ENCODE measurements at regions not wholly inside any gene's neighbourhood (a gene's known extent, or its start where the extent isn't known, plus 50 kb on each side); places are given as distances from the start of the nearest gene placed in this dataset.
"Not testable (repeated sequence)": the region's sequence is repeated elsewhere in the genome, so short reads cannot be mapped to it uniquely, and the experiment has no call there.

GRCh38 chr4:183044924-183045640, 54.0 kb upstream of the WWC2 start:
- DNase-seq; in situ Hi-C loops (cut with MboI; ENCODE audit: low pct_unique_long_range_greater_than_20kb, low sequenced_read_pairs): not testable (repeated sequence)

- no peak for DNase-seq
- in situ Hi-C loops (cut with MboI; ENCODE audit: low pct_unique_long_range_greater_than_20kb, low sequenced_read_pairs), result no loop called here
Measured at GRCh38 chr4:183038436-183038835, 60.6 kb upstream of the WWC2 start.

- DNase-seq, result no peak
- in situ Hi-C loops (cut with MboI; ENCODE audit: low pct_unique_long_range_greater_than_20kb, low sequenced_read_pairs), result no loop called here
Measured at GRCh38 chr4:183035726-183036415, 63.2 kb upstream of the WWC2 start.

GRCh38 chr4:183035256-183035655, 63.8 kb upstream of the WWC2 start:
- no peak for DNase-seq
- in situ Hi-C loops (cut with MboI; ENCODE audit: low pct_unique_long_range_greater_than_20kb, low sequenced_read_pairs), result no loop called here

GRCh38 chr4:183030823-183031222, 68.2 kb upstream of the WWC2 start:
- DNase-seq, result no peak
- in situ Hi-C loops (cut with MboI; ENCODE audit: low pct_unique_long_range_greater_than_20kb, low sequenced_read_pairs), result no loop called here

GRCh38 chr4:183030309-183030708, 68.7 kb upstream of the WWC2 start:
- DNase-seq, result no peak
- in situ Hi-C loops (cut with MboI; ENCODE audit: low pct_unique_long_range_greater_than_20kb, low sequenced_read_pairs), result no loop called here

GRCh38 chr4:183029365-183029764, 69.7 kb upstream of the WWC2 start:
- in situ Hi-C loops (cut with MboI; ENCODE audit: low pct_unique_long_range_greater_than_20kb, low sequenced_read_pairs), result no loop called here
- DNase-seq, result no peak

- DNase-seq, result no peak
- in situ Hi-C loops (cut with MboI; ENCODE audit: low pct_unique_long_range_greater_than_20kb, low sequenced_read_pairs), result no loop called here
Measured at GRCh38 chr4:183026701-183027100, 72.4 kb upstream of the WWC2 start.

GRCh38 chr4:183022617-183023016, 76.4 kb upstream of the WWC2 start:
- in situ Hi-C loops (cut with MboI; ENCODE audit: low pct_unique_long_range_greater_than_20kb, low sequenced_read_pairs), result no loop called here
- DNase-seq, result no peak

GRCh38 chr4:183017962-183018361, 81.1 kb upstream of the WWC2 start:
- in situ Hi-C loops (cut with MboI; ENCODE audit: low pct_unique_long_range_greater_than_20kb, low sequenced_read_pairs), result no loop called here
- no peak for DNase-seq

- DNase-seq, result no peak
- in situ Hi-C loops (cut with MboI; ENCODE audit: low pct_unique_long_range_greater_than_20kb, low sequenced_read_pairs), result no loop called here
Measured at GRCh38 chr4:183014361-183015084, 84.5 kb upstream of the WWC2 start.

GRCh38 chr4:183013730-183014002, 85.4 kb upstream of the WWC2 start:
- no peak for DNase-seq
- in situ Hi-C loops (cut with MboI; ENCODE audit: low pct_unique_long_range_greater_than_20kb, low sequenced_read_pairs), result no loop called here

- in situ Hi-C loops (cut with MboI; ENCODE audit: low pct_unique_long_range_greater_than_20kb, low sequenced_read_pairs), result no loop called here
- no peak for DNase-seq
Measured at GRCh38 chr4:183012879-183013729, 86.0 kb upstream of the WWC2 start.

GRCh38 chr4:183011213-183011907, 87.7 kb upstream of the WWC2 start:
- no peak for DNase-seq
- in situ Hi-C loops (cut with MboI; ENCODE audit: low pct_unique_long_range_greater_than_20kb, low sequenced_read_pairs), result no loop called here

- no peak for DNase-seq
- in situ Hi-C loops (cut with MboI; ENCODE audit: low pct_unique_long_range_greater_than_20kb, low sequenced_read_pairs), result no loop called here
Measured at GRCh38 chr4:183008492-183008891, 90.6 kb upstream of the WWC2 start.

GRCh38 chr4:183004370-183004769, 87.2 kb upstream of the DCTD start:
- DNase-seq; in situ Hi-C loops (cut with MboI; ENCODE audit: low pct_unique_long_range_greater_than_20kb, low sequenced_read_pairs): not testable (repeated sequence)

GRCh38 chr4:182994171-182994570, 77.0 kb upstream of the DCTD start:
- in situ Hi-C loops (cut with MboI; ENCODE audit: low pct_unique_long_range_greater_than_20kb, low sequenced_read_pairs), result no loop called here
- no peak for DNase-seq

- DNase-seq, result no peak
- in situ Hi-C loops (cut with MboI; ENCODE audit: low pct_unique_long_range_greater_than_20kb, low sequenced_read_pairs), result no loop called here
Measured at GRCh38 chr4:182978152-182978827, 61.1 kb upstream of the DCTD start.

- DNase-seq, result peak; percentile 59
- in situ Hi-C loops (cut with MboI; ENCODE audit: low pct_unique_long_range_greater_than_20kb, low sequenced_read_pairs), result no loop called here
Measured at GRCh38 chr4:182975806-182976205, 58.6 kb upstream of the DCTD start.

Measured in KBM-7 (cell line).